ENCODE measurements at regions not wholly inside any gene's neighbourhood (a gene's known extent, or its start where the extent isn't known, plus 50 kb on each side); places are given as distances from the start of the nearest gene placed in this dataset.

GRCh38 chr12:102690253-102690652 is 209.9 kb upstream of the IGF1 start:
- no peak for TF ChIP-seq ZFX (IDR thresholded peaks at IDR 0.05; ENCODE audit: borderline replicate concordance)
- no peak for TF ChIP-seq CTCF (IDR thresholded peaks at IDR 0.05)
